Gastrocnemius medialis (tissue), 4 donors: ENCODE measurements at regions not wholly inside any gene's neighbourhood (a gene's known extent, or its start where the extent isn't known, plus 50 kb on each side); places are given as distances from the start of the nearest gene placed in this dataset.

Source experiments
- ATAC-seq, 2 donors: fragments of 150-250 bp; one replicate each; pipeline ENCODE4 v1.9.1; 2016
- DNase-seq, 2 donors: peaks; one replicate each; pipeline ENCODE4 v3.0.0-alpha.2; 2019
- H3K27ac ChIP-seq, 4 donors: fragments of 200-600 bp; sonication (generic); 1 replicate in 1 of 4; 2 replicates in 3 of 4; pipeline ENCODE4 v1.5.1; 2016 to 2018; ENCODE audit warnings: mild to moderate bottlenecking in 2 of 4, moderate library complexity in 1 of 4
- H3K27me3 ChIP-seq, 3 donors: fragments of 200-600 bp; sonication (generic) in 2 of 3; 1 replicate in 1 of 3; 2 replicates in 2 of 3; pipeline versions ENCODE4 v1.5.1 to v1.6.0; 2016 to 2019; ENCODE audit warnings: mild to moderate bottlenecking in 1 of 3, moderate library complexity in 1 of 3
- H3K36me3 ChIP-seq, 2 donors: fragments of 200-600 bp; sonication (generic) in 1 of 2; one replicate each; pipeline ENCODE4 v1.5.1; 2017 to 2018
- H3K4me1 ChIP-seq, 2 donors: fragments of 200-600 bp; sonication (generic) in 1 of 2; one replicate each; pipeline ENCODE4 v1.5.1; 2016 to 2017; ENCODE audit warnings: mild to moderate bottlenecking in 2 of 2
- H3K4me3 ChIP-seq, 4 donors: fragments of 200-600 bp; sonication (generic) in 3 of 4; 1 replicate in 1 of 4; 2 replicates in 3 of 4; pipeline ENCODE4 v1.5.1; 2016 to 2019; ENCODE audit warnings: mild to moderate bottlenecking in 2 of 4
- H3K9me3 ChIP-seq, 3 donors: fragments of 200-600 bp; sonication (generic) in 2 of 3; 1 replicate in 1 of 3; 2 replicates in 2 of 3; pipeline ENCODE4 v1.5.1; 2016 to 2019
- POLR2A ChIP-seq, 2 donors: fragments of 450-650 bp; IDR thresholded peaks; one replicate each; pipeline ENCODE4 v1.6.1; 2017; ENCODE audit warnings: antibody characterized with exemption in 2 of 2, mild to moderate bottlenecking in 2 of 2, moderate library complexity in 2 of 2
- in situ Hi-C, 4 donors: fragments of 200-750 bp; cut with MboI; loops; one replicate each; pipeline versions ENCODE4 v1.15.0 to v1.8.0; 2017; ENCODE audit warnings: low sequenced_read_pairs in 4 of 4
- intact Hi-C: fragments of 100-400 bp; cut with DNase I; formaldehyde crosslinking; loops from one replicate; pipeline ENCODE4 v1.15.1; 2023; ENCODE audit warnings: low total_unique reads
- TF ChIP-seq, protein P1 (sequence below), 5 experiments: fragments of 450-650 bp in 3 of 5; fragments of 200-600 bp in 2 of 5; sonication (generic) in 2 of 5; IDR thresholded peaks in 4 of 5; conservative IDR thresholded peaks in 1 of 5; 1 replicate in 4 of 5; 2 replicates in 1 of 5; pipeline ENCODE4 v1.5.1; 2016 to 2019; ENCODE audit warnings: antibody characterized with exemption in 5 of 5, mild to moderate bottlenecking in 3 of 5, moderate library complexity in 3 of 5

DNA sequence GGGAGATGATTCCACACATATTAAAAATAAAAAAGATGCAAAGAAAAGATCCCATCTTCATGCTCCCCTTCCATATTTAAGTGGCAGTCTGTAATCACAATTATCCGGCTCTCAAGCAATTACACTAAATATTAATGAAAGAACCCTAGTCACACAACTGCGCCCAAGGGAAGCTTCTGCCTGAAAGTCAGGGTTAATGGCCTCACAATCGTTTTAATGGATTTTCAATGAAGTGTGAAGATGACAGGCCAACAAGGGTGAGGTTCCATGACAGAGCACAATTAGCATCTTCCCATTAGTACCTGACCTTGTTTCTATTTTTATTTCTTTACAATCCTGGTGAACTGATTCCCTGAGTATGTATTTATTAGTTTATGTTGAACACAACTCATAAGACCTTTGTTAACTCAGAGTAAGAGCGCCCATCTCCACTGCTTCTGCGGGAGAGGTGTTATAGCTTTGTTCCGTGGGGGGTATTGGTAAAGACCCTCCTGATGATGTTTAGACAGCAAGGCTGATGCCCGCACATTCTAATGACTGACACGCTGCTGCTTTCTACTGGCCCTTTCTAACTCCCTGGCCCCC lies 80.9 kb downstream of the IER5 start:
- Histone ChIP-seq H3K4me3 (no peak overlapping the region), H3K9me3 (peaks cover 0 to under 1% (median 0%) of the 10 kb centered on the region in 3 donors), H3K4me1 (peaks cover 0 to 4% of the 10 kb centered on the region in 2 donors), H3K27me3 (no peaks in the 10 kb centered on the region), H3K27ac (no peak overlapping the region), H3K36me3 (no peaks in the 10 kb centered on the region)
- ATAC-seq, result no peak
- no peak for DNase-seq
- intact Hi-C loops (loop anchor here (5.0 to 10.0 kb wide), 4 partner anchors 82 to 665 kb away; partner anchors contain the start of genes ACBD6, IER5 and XPR1), in situ Hi-C loops (loop anchor here (5.0 to 25.0 kb wide), 5 partner anchors 282 to 657 kb away; partner anchors contain the start of gene ACBD6 (in 2 of the 4))
- no peak for TF ChIP-seq POLR2A (IDR thresholded peaks at IDR 0.05)
- TF ChIP-seq, protein P1, sequence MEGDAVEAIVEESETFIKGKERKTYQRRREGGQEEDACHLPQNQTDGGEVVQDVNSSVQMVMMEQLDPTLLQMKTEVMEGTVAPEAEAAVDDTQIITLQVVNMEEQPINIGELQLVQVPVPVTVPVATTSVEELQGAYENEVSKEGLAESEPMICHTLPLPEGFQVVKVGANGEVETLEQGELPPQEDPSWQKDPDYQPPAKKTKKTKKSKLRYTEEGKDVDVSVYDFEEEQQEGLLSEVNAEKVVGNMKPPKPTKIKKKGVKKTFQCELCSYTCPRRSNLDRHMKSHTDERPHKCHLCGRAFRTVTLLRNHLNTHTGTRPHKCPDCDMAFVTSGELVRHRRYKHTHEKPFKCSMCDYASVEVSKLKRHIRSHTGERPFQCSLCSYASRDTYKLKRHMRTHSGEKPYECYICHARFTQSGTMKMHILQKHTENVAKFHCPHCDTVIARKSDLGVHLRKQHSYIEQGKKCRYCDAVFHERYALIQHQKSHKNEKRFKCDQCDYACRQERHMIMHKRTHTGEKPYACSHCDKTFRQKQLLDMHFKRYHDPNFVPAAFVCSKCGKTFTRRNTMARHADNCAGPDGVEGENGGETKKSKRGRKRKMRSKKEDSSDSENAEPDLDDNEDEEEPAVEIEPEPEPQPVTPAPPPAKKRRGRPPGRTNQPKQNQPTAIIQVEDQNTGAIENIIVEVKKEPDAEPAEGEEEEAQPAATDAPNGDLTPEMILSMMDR (IDR thresholded peaks at IDR 0.05 in 4 of 5, conservative IDR thresholded peaks at IDR 0.05 in 1 of 5), result no peak

DNA sequence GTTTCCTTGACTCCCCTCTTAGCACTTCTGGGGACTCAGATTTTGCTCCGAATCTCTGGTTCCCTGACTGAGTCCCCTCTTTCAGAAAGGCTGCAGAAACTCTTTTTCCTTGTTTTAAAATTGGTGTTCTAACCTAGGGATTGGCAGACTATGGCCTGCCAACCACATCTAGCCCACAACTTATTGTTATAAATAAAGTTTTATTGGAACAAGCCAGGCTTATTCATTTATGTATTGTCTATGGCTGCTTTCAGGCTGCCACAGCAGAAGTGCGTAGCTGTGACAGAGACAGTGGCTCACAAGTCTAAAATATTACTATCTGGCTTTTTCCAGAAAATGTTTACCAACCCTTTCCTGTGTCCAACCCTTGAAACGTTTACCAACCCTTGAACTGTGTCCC lies 81.7 kb downstream of the IER5 start:
- no peaks in the 10 kb centered on the region for H3K9me3 ChIP-seq
- ATAC-seq, result no peak
- in situ Hi-C loops, result loop anchor here in 2 of 4 donors (25.0 kb wide), 2 partner anchors 283 to 658 kb away; partner anchors contain the start of gene ACBD6 (in 2 of the 2)
- H3K4me3 ChIP-seq, result no peak overlapping the region
- H3K27ac ChIP-seq, result no peak overlapping the region
- peaks cover 0 to 4% of the 10 kb centered on the region in 2 donors for H3K4me1 ChIP-seq
- H3K36me3 ChIP-seq, result no peaks in the 10 kb centered on the region
- no peaks in the 10 kb centered on the region for H3K27me3 ChIP-seq
- TF ChIP-seq, protein P1 (IDR thresholded peaks at IDR 0.05 in 4 of 5, conservative IDR thresholded peaks at IDR 0.05 in 1 of 5), result no peak
- TF ChIP-seq POLR2A (IDR thresholded peaks at IDR 0.05), result no peak
- DNase-seq, result no peak
- intact Hi-C loops, result no loop called here

DNA sequence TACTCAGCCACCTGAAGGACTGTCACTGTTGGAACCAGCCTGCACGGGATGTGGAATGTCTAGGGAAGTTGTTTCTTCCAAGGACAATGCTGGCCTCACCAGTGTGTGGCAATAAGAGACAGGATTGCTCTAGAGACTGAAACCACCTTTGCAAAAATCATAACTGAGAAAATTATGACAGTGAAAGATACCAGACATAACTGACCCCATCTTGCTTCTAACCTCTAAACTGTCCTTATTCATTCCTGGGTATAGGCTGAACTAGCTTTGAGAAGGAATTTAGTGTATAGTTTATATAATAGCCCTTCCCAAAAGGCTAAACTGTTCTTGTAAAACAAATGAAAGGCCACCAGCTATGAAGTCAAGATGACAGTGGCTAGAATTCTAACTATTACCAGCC lies 83.6 kb downstream of the IER5 start:
- no peak overlapping the region for H3K4me3 ChIP-seq
- H3K27me3 ChIP-seq, result no peaks in the 10 kb centered on the region
- ATAC-seq, result no peak
- TF ChIP-seq, protein P1 (IDR thresholded peaks at IDR 0.05 in 4 of 5, conservative IDR thresholded peaks at IDR 0.05 in 1 of 5), result no peak
- TF ChIP-seq POLR2A (IDR thresholded peaks at IDR 0.05), result no peak
- in situ Hi-C loops, result loop anchor here in 2 of 4 donors (25.0 kb wide), 2 partner anchors 285 to 660 kb away; partner anchors contain the start of gene ACBD6 (in 2 of the 2)
- intact Hi-C loops, result no loop called here
- H3K4me1 ChIP-seq, result no peaks in the 10 kb centered on the region
- H3K27ac ChIP-seq, result no peak overlapping the region
- no peaks in the 10 kb centered on the region for H3K9me3 ChIP-seq
- no peak for DNase-seq
- no peaks in the 10 kb centered on the region for H3K36me3 ChIP-seq

DNA sequence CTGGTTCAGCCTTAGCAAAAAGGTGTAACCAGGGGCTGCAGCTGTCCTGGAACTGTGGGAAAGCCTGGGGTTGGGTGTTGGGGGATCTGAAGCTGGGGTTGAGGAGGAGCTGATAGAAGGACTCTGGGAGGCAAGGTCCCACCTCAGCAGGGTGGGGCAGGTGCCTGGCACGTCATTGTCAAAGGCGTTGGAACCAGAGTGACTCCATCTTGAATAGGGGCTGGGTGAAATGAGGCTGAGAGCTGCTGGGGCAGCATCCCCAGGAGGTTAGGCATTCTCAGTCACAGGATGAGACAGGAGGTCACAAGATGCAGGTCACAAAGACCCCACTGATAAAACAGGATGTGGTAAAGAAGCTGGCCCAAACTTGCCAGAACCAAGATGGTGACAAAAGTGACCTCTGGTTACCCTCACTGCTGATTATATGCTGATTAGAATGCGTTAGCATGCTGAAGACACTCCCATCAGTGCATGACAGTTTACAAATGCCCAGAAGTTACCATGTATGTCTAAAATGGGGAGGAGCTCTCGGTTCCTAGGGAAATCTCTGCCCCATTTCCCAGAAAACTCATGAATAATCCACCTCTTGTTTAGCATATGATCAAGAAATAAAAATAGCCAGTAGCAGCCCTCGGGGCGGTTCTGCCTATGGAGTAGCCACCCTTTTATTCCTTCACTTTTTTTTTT lies 85.4 kb downstream of the IER5 start:
- no peaks in the 10 kb centered on the region for H3K27me3 ChIP-seq
- ATAC-seq (no peak), DNase-seq (no peak)
- TF ChIP-seq, protein P1 (IDR thresholded peaks at IDR 0.05 in 4 of 5, conservative IDR thresholded peaks at IDR 0.05 in 1 of 5), result no peak
- no peak for TF ChIP-seq POLR2A (IDR thresholded peaks at IDR 0.05)
- intact Hi-C loops, result no loop called here
- H3K4me3 ChIP-seq, result no peak overlapping the region
- peaks cover 0 to 5% of the 10 kb centered on the region in 2 donors for H3K4me1 ChIP-seq
- H3K27ac ChIP-seq, result no peak overlapping the region
- in situ Hi-C loops, result loop anchor here in 2 of 4 donors (25.0 kb wide), 2 partner anchors 287 to 662 kb away; partner anchors contain the start of gene ACBD6 (in 2 of the 2)
- no peaks in the 10 kb centered on the region for H3K9me3 ChIP-seq
- no peaks in the 10 kb centered on the region for H3K36me3 ChIP-seq
